Mesothelial cell of epicardium (in vitro differentiated cells): ENCODE measurements at regions not wholly inside any gene's neighbourhood (a gene's known extent, or its start where the extent isn't known, plus 50 kb on each side); places are given as distances from the start of the nearest gene placed in this dataset.
"Not testable (repeated sequence)": the region's sequence is repeated elsewhere in the genome, so short reads cannot be mapped to it uniquely, and the experiment has no call there.

ENCODE experiments used
- DNase-seq, 2 experiments: peaks; one replicate each; pipeline ENCODE4 v3.0.0; 2021; ENCODE audit warnings: low spot score in 2 of 2; ENCODE audit not compliant: unreplicated experiment in 2 of 2
- H3K27ac Mint-ChIP-seq: 2 replicates; pipeline ENCODE4 v1.8.0; 2021; ENCODE audit warnings: mixed read lengths
- H3K27me3 Mint-ChIP-seq: 2 replicates; pipeline ENCODE4 v1.8.0; 2021; ENCODE audit warnings: low read depth, mixed read lengths
- H3K36me3 Mint-ChIP-seq: 2 replicates; pipeline ENCODE4 v1.8.0; 2021; ENCODE audit warnings: mixed read lengths
- H3K4me1 Mint-ChIP-seq: 2 replicates; pipeline ENCODE4 v1.8.0; 2021; ENCODE audit warnings: mixed read lengths
- H3K4me3 Mint-ChIP-seq: 2 replicates; pipeline ENCODE4 v1.8.0; 2021; ENCODE audit warnings: mild to moderate bottlenecking, moderate library complexity, mixed read lengths
- H3K9me3 Mint-ChIP-seq: 2 replicates; pipeline ENCODE4 v1.8.0; 2021; ENCODE audit warnings: mixed read lengths
- CTCF ChIP-seq: fragments of 200-600 bp; sonication (generic); IDR thresholded peaks from one replicate; pipeline ENCODE4 v1.5.0; 2021; ENCODE audit warnings: antibody characterized with exemption; ENCODE audit not compliant: unreplicated experiment

DNA sequence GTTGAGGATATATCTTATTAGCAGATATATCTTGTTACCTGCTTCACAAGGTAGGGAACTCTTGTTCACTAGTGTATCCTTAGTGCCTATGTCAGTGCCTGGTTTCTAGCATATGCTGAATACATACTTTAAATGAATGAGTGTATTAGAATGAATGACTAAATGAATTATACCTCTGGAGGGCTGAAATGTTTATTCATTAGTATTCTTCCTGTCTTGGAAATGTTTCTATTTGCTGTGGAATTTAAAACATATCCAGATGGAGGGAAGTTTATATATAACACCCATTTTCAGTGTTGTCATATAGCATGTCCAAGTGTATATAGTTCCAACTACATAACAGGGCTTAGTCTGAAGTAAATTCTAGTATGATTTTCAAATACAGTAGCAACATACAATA, 581.5 kb downstream of the TBL1XR1 start:
- no peak for DNase-seq
- Mint-ChIP-seq H3K4me1 (peaks cover 3% of the 10 kb centered on the region), H3K27me3 (no peaks in the 10 kb centered on the region), H3K9me3 (peaks cover 8% of the 10 kb centered on the region), H3K36me3 (no peaks in the 10 kb centered on the region), H3K4me3 (no peak overlapping the region), H3K27ac (no peak overlapping the region)
- no peak for TF ChIP-seq CTCF

DNA sequence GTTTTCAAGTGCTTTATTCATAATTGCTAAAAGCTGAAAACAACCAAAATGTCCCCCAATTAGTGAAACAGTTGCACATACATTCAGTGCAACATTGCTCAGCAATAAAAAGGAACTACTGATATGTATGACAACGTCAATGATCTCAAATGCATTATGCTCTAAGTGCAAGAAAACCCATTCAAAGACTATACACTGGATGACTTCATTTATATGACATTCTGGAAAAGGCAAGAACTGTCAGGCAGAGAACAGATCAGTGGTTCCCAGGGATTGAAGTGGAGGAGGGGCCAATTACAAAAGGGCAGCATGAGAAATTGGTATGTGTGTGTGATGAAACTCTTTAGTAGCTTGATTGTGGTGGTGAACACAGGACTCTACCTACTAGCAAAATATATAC, 585.6 kb downstream of the TBL1XR1 start:
- no peak overlapping the region for H3K4me3 Mint-ChIP-seq
- H3K9me3 Mint-ChIP-seq, result no peaks in the 10 kb centered on the region
- no peaks in the 10 kb centered on the region for H3K36me3 Mint-ChIP-seq
- no peak overlapping the region for H3K27ac Mint-ChIP-seq
- no peak for TF ChIP-seq CTCF
- H3K27me3 Mint-ChIP-seq, result no peaks in the 10 kb centered on the region
- no peak for DNase-seq
- no peaks in the 10 kb centered on the region for H3K4me1 Mint-ChIP-seq

DNA sequence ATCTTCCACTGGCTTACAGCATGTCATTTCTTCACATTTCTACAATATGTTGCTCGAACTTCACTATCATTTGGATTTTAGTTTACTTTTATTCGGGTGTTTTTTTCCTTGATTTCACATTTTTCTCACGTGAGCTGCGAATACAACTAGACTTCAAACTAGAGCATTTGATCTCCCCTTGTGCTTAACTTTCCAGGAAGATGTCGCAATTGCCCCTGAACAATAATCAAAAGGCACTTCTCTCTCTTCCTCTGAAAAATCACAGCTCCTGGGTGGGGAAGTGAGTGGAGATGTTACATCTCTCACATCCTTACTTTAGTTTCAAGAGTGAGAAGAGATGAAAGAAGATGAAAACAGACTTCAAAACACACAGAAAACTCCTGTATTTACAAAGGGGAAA, 587.9 kb downstream of the TBL1XR1 start:
- H3K27me3 Mint-ChIP-seq, result no peaks in the 10 kb centered on the region
- DNase-seq, result no peak
- H3K27ac Mint-ChIP-seq, result no peak overlapping the region
- no peaks in the 10 kb centered on the region for H3K4me1 Mint-ChIP-seq
- TF ChIP-seq CTCF, result no peak
- H3K4me3 Mint-ChIP-seq, result no peak overlapping the region
- no peaks in the 10 kb centered on the region for H3K36me3 Mint-ChIP-seq
- H3K9me3 Mint-ChIP-seq, result peaks cover 4% of the 10 kb centered on the region

- H3K9me3 Mint-ChIP-seq, H3K27me3 Mint-ChIP-seq, H3K4me3 Mint-ChIP-seq, DNase-seq, H3K36me3 Mint-ChIP-seq, H3K27ac Mint-ChIP-seq, H3K4me1 Mint-ChIP-seq: not testable (repeated sequence)
Observed at GRCh38 chr3:176605553-176605952, 591.7 kb downstream of the TBL1XR1 start.

- TF ChIP-seq CTCF, result no peak
- Mint-ChIP-seq H3K9me3 (no peaks in the 10 kb centered on the region), H3K4me3 (no peak overlapping the region), H3K36me3 (no peaks in the 10 kb centered on the region), H3K27ac (no peak overlapping the region), H3K27me3 (no peaks in the 10 kb centered on the region), H3K4me1 (no peaks in the 10 kb centered on the region)
- no peak for DNase-seq
Observed at GRCh38 chr3:176595307-176595706, 602.0 kb downstream of the TBL1XR1 start.

GRCh38 chr3:176590722-176591121, 606.6 kb downstream of the TBL1XR1 start:
- DNase-seq, result no peak
- no peaks in the 10 kb centered on the region for H3K27me3 Mint-ChIP-seq
- no peaks in the 10 kb centered on the region for H3K36me3 Mint-ChIP-seq
- H3K9me3 Mint-ChIP-seq, result no peaks in the 10 kb centered on the region
- no peaks in the 10 kb centered on the region for H3K4me1 Mint-ChIP-seq
- H3K27ac Mint-ChIP-seq, result no peak overlapping the region
- no peak for TF ChIP-seq CTCF
- H3K4me3 Mint-ChIP-seq, result no peak overlapping the region
